ENCODE measurements at regions not wholly inside any gene's neighbourhood (a gene's known extent, or its start where the extent isn't known, plus 50 kb on each side); places are given as distances from the start of the nearest gene placed in this dataset.

GRCh38 chr3:80307844-80308243 lies 540.0 kb upstream of the ROBO1 start:
- TF ChIP-seq CTCF (IDR thresholded peaks at IDR 0.05) (no peak), POLR2A (IDR thresholded peaks at IDR 0.05) (no peak)
